Endothelial cell of umbilical vein (primary cell): ENCODE measurements at regions not wholly inside any gene's neighbourhood (a gene's known extent, or its start where the extent isn't known, plus 50 kb on each side); places are given as distances from the start of the nearest gene placed in this dataset.

Experiments used
- BruUV-seq: library from RNA; stranded (reverse); fragments of 400-500 nt; replicated peaks from 2 replicates; lab custom pipeline; 2021; lab: Mats Ljungman, UMichigan
- CTCF ChIA-PET: fragments of 300-600, 350-600 bp; sonication (Branson Sonifier 250); formaldehyde crosslinking; loops from one replicate; lab custom pipeline; 2021; ENCODE audit warnings: antibody characterized with exemption, inconsistent platforms; lab: Charles Lee
- POLR2A ChIA-PET: fragments of 300-600, 350-600 bp; sonication (Branson Sonifier 250); formaldehyde crosslinking; loops from one replicate; lab custom pipeline; 2021; ENCODE audit warnings: antibody characterized with exemption, inconsistent platforms; lab: Charles Lee
- DNase-seq: peaks from one replicate; pipeline ENCODE4 v3.0.0-alpha.2; 2011; ENCODE audit warnings: low read depth, low spot score
- FAIRE-seq: peaks from 2 replicates; lab custom pipeline; 2011; peaks lifted over from hg19 to GRCh38; lab: Jason Lieb, UNC
- H2AFZ ChIP-seq: 2 replicates; pipeline ENCODE4 v1.6.0; 2012; ENCODE audit warnings: low read depth, low read length, control low read depth, inconsistent platforms
- H3K27ac ChIP-seq: 2 replicates; pipeline ENCODE4 v1.5.1; 2011; ENCODE audit warnings: low read depth, mild to moderate bottlenecking, control low read depth, low read length, moderate library complexity; ENCODE audit not compliant: insufficient read depth
- H3K27me3 ChIP-seq, 2 experiments: 2 replicates each; pipeline versions ENCODE4 v1.6.0 to v1.6.1; 2011; ENCODE audit warnings: low read length in 2 of 2, mixed read lengths in 1 of 2; ENCODE audit not compliant: control insufficient read depth in 2 of 2, insufficient read depth in 2 of 2
- H3K36me3 ChIP-seq, 2 experiments: 2 replicates in 1 of 2; 3 replicates in 1 of 2; pipeline ENCODE4 v1.5.1; 2011; ENCODE audit warnings: low read length in 2 of 2, mild to moderate bottlenecking in 1 of 2, moderate library complexity in 1 of 2; ENCODE audit not compliant: control insufficient read depth in 2 of 2, insufficient read depth in 2 of 2; ENCODE audit errors: extremely low read depth in 1 of 2
- H3K4me1 ChIP-seq: 3 replicates; pipeline ENCODE4 v1.5.1; 2011; ENCODE audit warnings: mild to moderate bottlenecking, low read length; ENCODE audit not compliant: control insufficient read depth, insufficient read depth; ENCODE audit errors: extremely low read depth
- H3K4me2 ChIP-seq: 2 replicates; pipeline ENCODE4 v1.6.1; 2011; ENCODE audit warnings: low read length, control low read depth, mixed read lengths; ENCODE audit not compliant: insufficient read depth
- H3K4me3 ChIP-seq, 3 experiments: fragments of 200-600 bp in 1 of 3; sonication (generic), shearing (Covaris generic) in 1 of 3; replicated peaks in 1 of 3; 2 replicates each; pipeline ENCODE4 v1.5.1; 2011 to 2016; ENCODE audit warnings: control low read depth in 3 of 3, low read length in 3 of 3, mild to moderate bottlenecking in 2 of 3, inconsistent platforms in 1 of 3, low read depth in 1 of 3, moderate library complexity in 1 of 3; ENCODE audit not compliant: insufficient read depth in 1 of 3
- H3K79me2 ChIP-seq: 2 replicates; pipeline ENCODE4 v1.6.0; 2012; ENCODE audit warnings: low read length, inconsistent platforms; ENCODE audit not compliant: control insufficient read depth, insufficient read depth
- H3K9ac ChIP-seq: replicated peaks from 2 replicates; pipeline ENCODE3; 2011; ENCODE audit warnings: low read length, control low read depth; ENCODE audit not compliant: insufficient read depth; ENCODE audit errors: extremely low read depth
- H3K9me1 ChIP-seq: replicated peaks from 3 replicates; pipeline ENCODE4 v1.6.0; 2011; ENCODE audit warnings: mild to moderate bottlenecking, low read length; ENCODE audit not compliant: control insufficient read depth, insufficient read depth; ENCODE audit errors: extremely low read depth
- H3K9me3 ChIP-seq: replicated peaks from 2 replicates; pipeline ENCODE4 v1.5.1; 2012; ENCODE audit warnings: low read length, inconsistent platforms; ENCODE audit not compliant: control insufficient read depth, insufficient read depth
- H4K20me1 ChIP-seq: replicated peaks from 2 replicates; pipeline ENCODE3; 2011; ENCODE audit warnings: mild to moderate bottlenecking, low read length; ENCODE audit not compliant: control insufficient read depth, insufficient read depth; ENCODE audit errors: extremely low read depth
- EZH2 ChIP-seq: IDR thresholded peaks from 2 replicates; pipeline ENCODE4 v1.6.1; 2012; ENCODE audit warnings: borderline replicate concordance, low read depth, mild to moderate bottlenecking, moderate library complexity, low read length, inconsistent platforms; ENCODE audit not compliant: severe bottlenecking
- FOS ChIP-seq: IDR thresholded peaks from 2 replicates; pipeline ENCODE4 v1.6.1; 2011; ENCODE audit warnings: mild to moderate bottlenecking, low read length, moderate library complexity, borderline replicate concordance; ENCODE audit not compliant: insufficient read depth
- GATA2 ChIP-seq: IDR thresholded peaks from 2 replicates; pipeline ENCODE4 v1.7.0; 2011; ENCODE audit warnings: low read depth, mild to moderate bottlenecking, moderate library complexity, mixed read lengths, low read length; ENCODE audit not compliant: insufficient read length, insufficient read depth
- JUN ChIP-seq: IDR thresholded peaks from 2 replicates; pipeline ENCODE4 v1.6.1; 2011; ENCODE audit warnings: borderline replicate concordance, low read depth; ENCODE audit not compliant: insufficient read length, insufficient read depth
- MYC ChIP-seq: IDR thresholded peaks from one replicate; pipeline ENCODE4 v1.6.1; 2011; ENCODE audit warnings: mild to moderate bottlenecking, low read depth, low read length
- POLR2A ChIP-seq: IDR thresholded peaks from 2 replicates; pipeline ENCODE4 v1.6.1; 2012; ENCODE audit warnings: low read depth, mild to moderate bottlenecking, control low read depth, low read length
- POLR2AphosphoS5 ChIP-seq: IDR thresholded peaks from 2 replicates; pipeline ENCODE4 v1.6.1; 2012; ENCODE audit warnings: low read depth, mild to moderate bottlenecking, control low read depth, low read length, moderate library complexity; ENCODE audit not compliant: insufficient read depth
- dilution Hi-C: fragments of 300-500 bp; cut with MboI; formaldehyde crosslinking; loops from one replicate; pipeline ENCODE4 v1.15.0; 2019; ENCODE audit warnings: low sequenced_read_pairs; ENCODE audit not compliant: extremely low pct_ligation_motif_present
- intact Hi-C: fragments of 100-400 bp; cut with micrococcal nuclease; formaldehyde crosslinking; loops from one replicate; pipeline ENCODE4 v1.10.0; 2022
- TF ChIP-seq, protein P1 (sequence below), 2 donors: IDR thresholded peaks; 1 replicate in 1 of 2; 2 replicates in 1 of 2; pipeline ENCODE4 v1.5.1; 2011; ENCODE audit warnings: low read length in 2 of 2, mild to moderate bottlenecking in 2 of 2, moderate library complexity in 2 of 2, control low read depth in 1 of 2, inconsistent platforms in 1 of 2, low read depth in 1 of 2; ENCODE audit not compliant: insufficient read depth in 1 of 2; ENCODE audit errors: extremely low read depth in 1 of 2
- TF ChIP-seq, protein P2 (sequence below): IDR thresholded peaks from 2 replicates; pipeline ENCODE4 v1.6.1; 2011; ENCODE audit not compliant: insufficient read depth, insufficient read length

DNA sequence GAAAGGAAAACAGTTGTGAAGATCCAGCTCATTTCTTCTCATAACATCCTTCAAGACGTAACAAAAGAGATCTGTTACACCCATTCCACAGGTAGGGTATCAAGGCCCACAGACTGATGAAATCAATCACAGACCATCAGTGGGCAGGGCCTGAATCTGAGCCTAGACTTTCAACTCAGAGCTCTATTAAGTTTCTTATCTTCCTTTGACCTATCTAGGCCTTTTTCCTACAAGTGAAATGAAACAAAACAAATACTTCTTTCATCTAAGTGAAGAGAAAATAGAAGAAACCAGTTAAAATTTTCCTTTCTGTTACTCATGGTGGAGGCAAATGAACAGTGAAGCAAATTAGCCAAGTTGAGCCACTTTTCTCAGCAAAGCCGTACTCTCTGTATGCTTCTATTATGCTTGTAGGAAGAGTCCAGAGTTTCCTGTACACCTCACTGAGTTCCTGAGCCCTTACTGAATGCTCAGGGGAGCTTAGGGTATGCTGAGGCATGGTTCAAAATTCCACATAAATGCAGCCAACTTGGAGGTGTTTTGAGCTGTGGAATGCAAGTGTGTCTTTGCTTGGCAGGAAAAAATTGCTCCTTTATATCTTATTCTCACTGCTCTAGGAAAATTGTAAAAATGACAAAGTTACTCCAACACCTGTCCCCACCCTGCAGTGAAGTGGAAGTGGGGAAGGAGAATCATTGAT, 91.9 kb downstream of the FEM1C start:
- no peak for TF ChIP-seq POLR2A
- TF ChIP-seq JUN, result no peak
- BruUV-seq, result no TSS peak
- H3K4me1 ChIP-seq, result peaks cover 16% of the 10 kb centered on the region
- ChIA-PET CTCF (interaction anchor here (0.9 to 1.3 kb wide), 3 partner anchors 9 to 33 kb away, joined by 3 to 6 read pairs (median 4); no protein-coding TSS in a partner anchor), POLR2A (no interaction called here)
- no peaks in the 10 kb centered on the region for H3K79me2 ChIP-seq
- no peak overlapping the region for H3K4me3 ChIP-seq
- no peak for FAIRE-seq
- H3K9ac ChIP-seq, result no peak overlapping the region
- no peak overlapping the region for H3K4me2 ChIP-seq
- no peaks in the 10 kb centered on the region for H4K20me1 ChIP-seq
- H3K27me3 ChIP-seq, result no peaks in the 10 kb centered on the region
- intact Hi-C loops, result no loop called here
- no peaks in the 10 kb centered on the region for H3K36me3 ChIP-seq
- H2AFZ ChIP-seq, result no peak overlapping the region
- no peak for DNase-seq
- dilution Hi-C loops, result no loop called here
- H3K9me1 ChIP-seq, result no peaks in the 10 kb centered on the region
- H3K27ac ChIP-seq, result no peak overlapping the region
- H3K9me3 ChIP-seq, result no peaks in the 10 kb centered on the region

DNA sequence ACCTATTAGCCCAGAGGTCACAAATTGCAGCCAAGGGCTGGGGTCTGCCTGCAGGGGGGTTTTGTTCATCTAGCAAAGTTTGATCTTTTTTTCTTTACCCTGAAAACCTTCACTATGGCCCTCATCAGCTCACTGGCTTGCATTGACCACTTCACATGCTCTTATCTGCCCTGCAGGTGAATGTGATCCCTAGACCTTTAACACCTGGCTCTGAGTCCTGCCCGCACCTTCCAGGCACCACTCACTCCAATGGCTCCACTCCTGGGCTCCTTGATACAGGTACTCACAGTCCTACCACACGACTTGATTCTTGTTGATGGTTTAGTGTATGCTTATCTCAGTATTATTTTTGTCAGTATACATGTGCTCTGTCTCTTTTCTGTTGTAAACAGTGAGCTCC, 92.5 kb downstream of the FEM1C start:
- no TSS peak for BruUV-seq
- POLR2A ChIA-PET, result no interaction called here
- no peak overlapping the region for H3K27ac ChIP-seq

More for the DNA sequence above, 92.5 kb downstream of the FEM1C start:
- CTCF ChIA-PET, result interaction anchor here (0.9 to 1.3 kb wide), 3 partner anchors 9 to 32 kb away, joined by 3 to 6 read pairs (median 4); no protein-coding TSS in a partner anchor
- dilution Hi-C loops (no loop called here), intact Hi-C loops (no loop called here)
- Histone ChIP-seq H3K9me3 (no peaks in the 10 kb centered on the region), H3K36me3 (no peaks in the 10 kb centered on the region), H3K4me3 (no peak overlapping the region), H3K9me1 (no peaks in the 10 kb centered on the region), H3K27me3 (no peaks in the 10 kb centered on the region), H4K20me1 (no peaks in the 10 kb centered on the region), H3K79me2 (no peaks in the 10 kb centered on the region), H3K4me2 (no peak overlapping the region), H2AFZ (no peak overlapping the region), H3K9ac (no peak overlapping the region), H3K4me1 (peaks cover 16% of the 10 kb centered on the region)
- DNase-seq (no peak), FAIRE-seq (no peak)
- TF ChIP-seq, protein P1, sequence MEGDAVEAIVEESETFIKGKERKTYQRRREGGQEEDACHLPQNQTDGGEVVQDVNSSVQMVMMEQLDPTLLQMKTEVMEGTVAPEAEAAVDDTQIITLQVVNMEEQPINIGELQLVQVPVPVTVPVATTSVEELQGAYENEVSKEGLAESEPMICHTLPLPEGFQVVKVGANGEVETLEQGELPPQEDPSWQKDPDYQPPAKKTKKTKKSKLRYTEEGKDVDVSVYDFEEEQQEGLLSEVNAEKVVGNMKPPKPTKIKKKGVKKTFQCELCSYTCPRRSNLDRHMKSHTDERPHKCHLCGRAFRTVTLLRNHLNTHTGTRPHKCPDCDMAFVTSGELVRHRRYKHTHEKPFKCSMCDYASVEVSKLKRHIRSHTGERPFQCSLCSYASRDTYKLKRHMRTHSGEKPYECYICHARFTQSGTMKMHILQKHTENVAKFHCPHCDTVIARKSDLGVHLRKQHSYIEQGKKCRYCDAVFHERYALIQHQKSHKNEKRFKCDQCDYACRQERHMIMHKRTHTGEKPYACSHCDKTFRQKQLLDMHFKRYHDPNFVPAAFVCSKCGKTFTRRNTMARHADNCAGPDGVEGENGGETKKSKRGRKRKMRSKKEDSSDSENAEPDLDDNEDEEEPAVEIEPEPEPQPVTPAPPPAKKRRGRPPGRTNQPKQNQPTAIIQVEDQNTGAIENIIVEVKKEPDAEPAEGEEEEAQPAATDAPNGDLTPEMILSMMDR (IDR thresholded peaks at IDR 0.05; ENCODE audit: extremely low read depth in 1 of 2, insufficient read depth in 1 of 2, low read depth in 1 of 2, low read length in 2 of 2), result no peak
- no peak for TF ChIP-seq EZH2
- TF ChIP-seq, protein P2, sequence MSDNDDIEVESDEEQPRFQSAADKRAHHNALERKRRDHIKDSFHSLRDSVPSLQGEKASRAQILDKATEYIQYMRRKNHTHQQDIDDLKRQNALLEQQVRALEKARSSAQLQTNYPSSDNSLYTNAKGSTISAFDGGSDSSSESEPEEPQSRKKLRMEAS, result no peak
- no peak for TF ChIP-seq JUN
- no peak for TF ChIP-seq GATA2
- TF ChIP-seq MYC, result no peak
- no peak for TF ChIP-seq POLR2A
- TF ChIP-seq POLR2AphosphoS5, result no peak
- TF ChIP-seq FOS, result no peak
